ENCODE measurements at regions not wholly inside any gene's neighbourhood (a gene's known extent, or its start where the extent isn't known, plus 50 kb on each side); places are given as distances from the start of the nearest gene placed in this dataset.

- ATAC-seq (no peak), DNase-seq (no peak)
- TF ChIP-seq, protein P1, sequence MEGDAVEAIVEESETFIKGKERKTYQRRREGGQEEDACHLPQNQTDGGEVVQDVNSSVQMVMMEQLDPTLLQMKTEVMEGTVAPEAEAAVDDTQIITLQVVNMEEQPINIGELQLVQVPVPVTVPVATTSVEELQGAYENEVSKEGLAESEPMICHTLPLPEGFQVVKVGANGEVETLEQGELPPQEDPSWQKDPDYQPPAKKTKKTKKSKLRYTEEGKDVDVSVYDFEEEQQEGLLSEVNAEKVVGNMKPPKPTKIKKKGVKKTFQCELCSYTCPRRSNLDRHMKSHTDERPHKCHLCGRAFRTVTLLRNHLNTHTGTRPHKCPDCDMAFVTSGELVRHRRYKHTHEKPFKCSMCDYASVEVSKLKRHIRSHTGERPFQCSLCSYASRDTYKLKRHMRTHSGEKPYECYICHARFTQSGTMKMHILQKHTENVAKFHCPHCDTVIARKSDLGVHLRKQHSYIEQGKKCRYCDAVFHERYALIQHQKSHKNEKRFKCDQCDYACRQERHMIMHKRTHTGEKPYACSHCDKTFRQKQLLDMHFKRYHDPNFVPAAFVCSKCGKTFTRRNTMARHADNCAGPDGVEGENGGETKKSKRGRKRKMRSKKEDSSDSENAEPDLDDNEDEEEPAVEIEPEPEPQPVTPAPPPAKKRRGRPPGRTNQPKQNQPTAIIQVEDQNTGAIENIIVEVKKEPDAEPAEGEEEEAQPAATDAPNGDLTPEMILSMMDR (IDR thresholded peaks at IDR 0.05), result no peak
- Mint-ChIP-seq H3K27me3 (no peaks in the 10 kb centered on the region), H3K27ac (no peak overlapping the region), H3K9me3 (peaks cover 9% of the 10 kb centered on the region), H3K36me3 (ENCODE audit: low read depth) (no peaks in the 10 kb centered on the region), H3K4me3 (no peak overlapping the region), H3K4me1 (ENCODE audit: low read depth) (no peaks in the 10 kb centered on the region)
- ChIA-PET CTCF (no interaction called here), POLR2A (no interaction called here)
- intact Hi-C loops (cut with micrococcal nuclease), result no loop called here
These were observed 208.1 kb upstream of the CDYL start for GRCh38 chr6:4568138-4568537.

- ChIA-PET CTCF (no interaction called here), POLR2A (no interaction called here)
- Mint-ChIP-seq H3K4me1 (ENCODE audit: low read depth) (no peaks in the 10 kb centered on the region), H3K36me3 (ENCODE audit: low read depth) (no peaks in the 10 kb centered on the region), H3K27me3 (peaks cover 1% of the 10 kb centered on the region), H3K4me3 (no peak overlapping the region), H3K27ac (no peak overlapping the region), H3K9me3 (peaks cover 9% of the 10 kb centered on the region)
- intact Hi-C loops (cut with micrococcal nuclease), result no loop called here
- ATAC-seq, result no peak
- TF ChIP-seq, protein P1 (IDR thresholded peaks at IDR 0.05), result no peak
- no peak for DNase-seq
These were observed 209.1 kb upstream of the CDYL start for GRCh38 chr6:4567141-4567540.

DNA sequence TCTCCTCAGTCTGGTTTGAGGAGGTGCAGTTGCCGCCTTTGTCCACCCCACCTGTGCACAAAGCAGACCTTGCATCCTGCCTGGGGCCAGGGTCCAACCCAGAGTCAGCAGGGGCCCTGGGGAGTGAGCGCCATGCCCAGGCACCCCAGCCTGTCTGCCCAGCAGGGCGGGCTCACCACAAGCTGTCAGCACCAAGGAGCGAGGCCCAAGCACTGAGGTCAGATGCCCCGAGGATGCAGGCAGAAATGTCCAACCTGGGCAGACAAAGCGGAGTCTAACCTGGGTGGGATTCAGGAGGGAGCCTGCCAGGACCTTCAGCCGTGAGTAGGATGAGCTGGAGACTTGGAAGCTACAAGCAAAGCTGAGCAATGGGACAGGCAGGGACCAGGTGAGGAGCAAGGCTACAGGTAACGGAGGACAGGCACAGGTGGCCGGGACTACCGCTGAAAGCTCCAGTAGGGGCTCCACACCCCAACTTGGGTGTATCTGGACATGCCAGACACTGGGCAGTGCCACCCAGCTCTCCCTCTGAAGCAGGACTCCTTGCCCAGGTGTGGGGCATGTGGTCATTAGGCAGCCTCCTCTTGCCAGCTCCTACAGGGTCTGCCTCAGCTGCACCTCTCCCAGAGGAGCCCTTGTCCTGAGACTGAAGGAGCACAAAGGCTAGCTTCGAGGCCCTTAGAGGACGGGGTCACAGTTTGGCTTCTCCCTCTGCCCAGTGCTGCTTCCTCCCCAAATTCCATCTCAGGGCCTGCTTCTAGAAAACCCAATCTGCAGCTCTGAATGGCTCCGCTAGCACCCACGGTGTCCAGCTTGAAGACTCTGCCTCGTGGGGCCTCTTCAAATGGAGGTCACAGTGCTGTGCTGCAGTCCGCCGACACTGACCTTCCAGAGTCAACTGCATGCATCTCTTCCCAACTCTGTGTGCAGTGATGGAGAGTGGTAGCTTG, 210.6 kb upstream of the CDYL start:
- POLR2A ChIA-PET, result interaction anchor here (0.9 kb wide), 1 partner anchor 16 kb away, joined by 3 read pairs; no protein-coding TSS in a partner anchor
- CTCF ChIA-PET, result no interaction called here
- H3K9me3 Mint-ChIP-seq, result peaks cover 2% of the 10 kb centered on the region
- intact Hi-C loops (cut with micrococcal nuclease), result no loop called here
- DNase-seq (no peak), ATAC-seq (no peak)
- no peak overlapping the region for H3K4me3 Mint-ChIP-seq
- H3K36me3 Mint-ChIP-seq (ENCODE audit: low read depth), result no peaks in the 10 kb centered on the region
- H3K27me3 Mint-ChIP-seq, result peaks cover 5% of the 10 kb centered on the region
- TF ChIP-seq, protein P1 (IDR thresholded peaks at IDR 0.05), result no peak
- H3K4me1 Mint-ChIP-seq (ENCODE audit: low read depth), result no peaks in the 10 kb centered on the region
- H3K27ac Mint-ChIP-seq, result no peak overlapping the region

DNA sequence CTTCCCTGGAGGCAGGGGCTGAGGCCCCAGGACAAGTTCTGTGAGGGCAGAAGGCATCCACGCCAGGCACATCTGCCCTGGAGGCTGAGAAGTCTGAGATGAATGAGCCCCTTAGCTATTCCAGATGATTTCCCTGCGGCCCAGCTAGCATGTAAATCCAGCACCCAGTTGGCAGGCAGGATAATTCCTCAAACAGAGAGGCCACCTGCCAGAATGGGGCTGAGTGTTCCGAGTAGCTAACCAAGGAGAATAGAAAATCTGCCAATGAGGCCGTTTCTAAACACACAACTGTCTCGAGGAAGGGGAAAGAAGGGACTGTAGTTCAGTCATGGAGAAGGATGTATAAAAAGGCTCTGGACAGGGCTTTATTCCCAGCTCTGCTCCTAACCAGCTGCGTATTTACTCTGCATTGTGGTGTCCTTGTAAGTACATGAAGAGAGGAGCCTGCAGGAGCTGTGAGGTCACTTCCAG, 211.4 kb upstream of the CDYL start:
- Mint-ChIP-seq H3K9me3 (no peaks in the 10 kb centered on the region), H3K4me3 (no peak overlapping the region), H3K27ac (no peak overlapping the region), H3K27me3 (peaks cover 6% of the 10 kb centered on the region), H3K4me1 (ENCODE audit: low read depth) (no peaks in the 10 kb centered on the region), H3K36me3 (ENCODE audit: low read depth) (no peaks in the 10 kb centered on the region)
- intact Hi-C loops (cut with micrococcal nuclease), result no loop called here
- ATAC-seq (no peak), DNase-seq (no peak)
- POLR2A ChIA-PET, result interaction anchor here (0.7 kb wide), 1 partner anchor 110 kb away, joined by 3 read pairs; no protein-coding TSS in a partner anchor
- CTCF ChIA-PET, result no interaction called here
- TF ChIP-seq, protein P1 (IDR thresholded peaks at IDR 0.05), result no peak

DNA sequence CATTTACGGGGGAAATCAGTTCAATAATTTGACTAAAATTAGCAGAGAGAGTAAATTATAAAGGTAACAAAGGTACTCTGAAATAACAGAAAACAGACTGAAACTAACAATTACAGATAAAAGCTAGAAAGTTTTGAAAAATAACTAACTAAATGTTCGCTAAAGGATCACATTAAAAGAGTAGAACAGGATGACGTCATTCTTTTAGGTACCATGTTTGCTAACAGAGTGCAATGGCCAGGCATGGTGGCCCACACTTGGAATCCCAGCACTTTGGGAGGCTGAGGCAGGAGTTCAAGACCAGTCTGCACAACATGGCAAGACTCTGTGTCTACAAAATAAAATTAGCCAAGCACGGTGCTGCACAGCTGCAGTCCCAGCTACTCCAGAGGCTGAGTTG, 212.3 kb upstream of the CDYL start:
- Mint-ChIP-seq H3K4me3 (no peak overlapping the region), H3K36me3 (ENCODE audit: low read depth) (no peaks in the 10 kb centered on the region), H3K4me1 (ENCODE audit: low read depth) (no peaks in the 10 kb centered on the region), H3K27me3 (peaks cover 6% of the 10 kb centered on the region), H3K9me3 (no peaks in the 10 kb centered on the region), H3K27ac (no peak overlapping the region)
- CTCF ChIA-PET, result no interaction called here
- TF ChIP-seq, protein P1 (IDR thresholded peaks at IDR 0.05), result no peak
- POLR2A ChIA-PET, result no interaction called here
- DNase-seq (no peak), ATAC-seq (no peak)
- intact Hi-C loops (cut with micrococcal nuclease), result no loop called here

Measured in activated CD8-positive, alpha-beta T cell treated with anti-CD3 and anti-CD28 coated beads for 36 hours (primary cell).